ENCODE measurements at regions not wholly inside any gene's neighbourhood (a gene's known extent, or its start where the extent isn't known, plus 50 kb on each side); places are given as distances from the start of the nearest gene placed in this dataset.

- Mint-ChIP-seq H3K4me3 (no peak overlapping the region), H3K36me3 (ENCODE audit: low read depth) (no peaks in the 10 kb centered on the region), H3K4me1 (no peaks in the 10 kb centered on the region), H3K9me3 (peaks cover 2% of the 10 kb centered on the region), H3K27me3 (no peaks in the 10 kb centered on the region), H3K27ac (no peak overlapping the region)
- intact Hi-C loops (cut with micrococcal nuclease), result no loop called here
- ChIA-PET CTCF (no interaction called here), POLR2A (no interaction called here)
- TF ChIP-seq CTCF (IDR thresholded peaks at IDR 0.05), result no peak
- ATAC-seq (ENCODE audit: low read depth), result no peak
- no peak for DNase-seq
Observed at GRCh38 chr13:85379991-85380390, 419.2 kb downstream of the SLITRK6 start.

GRCh38 chr13:85379433-85379832 is 419.8 kb downstream of the SLITRK6 start:
- Mint-ChIP-seq H3K4me1 (no peaks in the 10 kb centered on the region), H3K27ac (no peak overlapping the region), H3K4me3 (peak overlapping the region; percentile 6), H3K36me3 (ENCODE audit: low read depth) (no peaks in the 10 kb centered on the region), H3K9me3 (peaks cover 2% of the 10 kb centered on the region), H3K27me3 (no peaks in the 10 kb centered on the region)
- no peak for ATAC-seq (ENCODE audit: low read depth)
- TF ChIP-seq CTCF (IDR thresholded peaks at IDR 0.05), result no peak
- intact Hi-C loops (cut with micrococcal nuclease), result no loop called here
- ChIA-PET CTCF (no interaction called here), POLR2A (no interaction called here)
- DNase-seq, result no peak

GRCh38 chr13:85377783-85378182 is 421.4 kb downstream of the SLITRK6 start:
- ATAC-seq (ENCODE audit: low read depth), result no peak
- H3K27ac Mint-ChIP-seq, result no peak overlapping the region
- ChIA-PET POLR2A (no interaction called here), CTCF (no interaction called here)
- H3K4me3 Mint-ChIP-seq, result no peak overlapping the region
- no peaks in the 10 kb centered on the region for H3K27me3 Mint-ChIP-seq
- H3K36me3 Mint-ChIP-seq (ENCODE audit: low read depth), result no peaks in the 10 kb centered on the region
- no peaks in the 10 kb centered on the region for H3K4me1 Mint-ChIP-seq
- no peak for DNase-seq
- peaks cover 2% of the 10 kb centered on the region for H3K9me3 Mint-ChIP-seq
- intact Hi-C loops (cut with micrococcal nuclease), result no loop called here
- TF ChIP-seq CTCF (IDR thresholded peaks at IDR 0.05), result no peak

- no peaks in the 10 kb centered on the region for H3K4me1 Mint-ChIP-seq
- H3K27ac Mint-ChIP-seq, result no peak overlapping the region
- ChIA-PET CTCF (no interaction called here), POLR2A (no interaction called here)
- DNase-seq, result no peak
- TF ChIP-seq CTCF (IDR thresholded peaks at IDR 0.05), result no peak
- no peak for ATAC-seq (ENCODE audit: low read depth)
- H3K36me3 Mint-ChIP-seq (ENCODE audit: low read depth), result no peaks in the 10 kb centered on the region
- H3K27me3 Mint-ChIP-seq, result no peaks in the 10 kb centered on the region
- H3K4me3 Mint-ChIP-seq, result no peak overlapping the region
- intact Hi-C loops (cut with micrococcal nuclease), result no loop called here
- H3K9me3 Mint-ChIP-seq, result peaks cover 2% of the 10 kb centered on the region
Observed at GRCh38 chr13:85373322-85373721, 425.9 kb downstream of the SLITRK6 start.

- no peak for DNase-seq
- no peak for ATAC-seq (ENCODE audit: low read depth)
- Mint-ChIP-seq H3K27ac (no peak overlapping the region), H3K27me3 (no peaks in the 10 kb centered on the region), H3K4me3 (no peak overlapping the region), H3K4me1 (no peaks in the 10 kb centered on the region), H3K36me3 (ENCODE audit: low read depth) (no peaks in the 10 kb centered on the region), H3K9me3 (no peaks in the 10 kb centered on the region)
- intact Hi-C loops (cut with micrococcal nuclease), result no loop called here
- no peak for TF ChIP-seq CTCF (IDR thresholded peaks at IDR 0.05)
- POLR2A ChIA-PET, result no interaction called here
- CTCF ChIA-PET, result no interaction called here
Observed at GRCh38 chr13:85371254-85371653, 428.0 kb downstream of the SLITRK6 start.

Data from activated B cell treated with CpG ODN at 0.5 μM for 24 hours (primary cell).